Fibroblast of villous mesenchyme (primary cell): ENCODE measurements at regions not wholly inside any gene's neighbourhood (a gene's known extent, or its start where the extent isn't known, plus 50 kb on each side); places are given as distances from the start of the nearest gene placed in this dataset.

Experiments used
- DNase-seq: peaks from one replicate; pipeline ENCODE4 v3.0.0-alpha.2; 2010; ENCODE audit warnings: low read depth
- H3K4me3 ChIP-seq: 2 replicates; pipeline ENCODE4 v1.5.1; 2011; ENCODE audit warnings: low read depth, mild to moderate bottlenecking, low read length
- TF ChIP-seq, protein P1 (sequence below): IDR thresholded peaks from 2 replicates; pipeline ENCODE4 v1.5.1; 2012; ENCODE audit warnings: low read depth, mild to moderate bottlenecking, low read length; ENCODE audit not compliant: insufficient read depth

- DNase-seq, result no peak
Measured at GRCh38 chr17:77503293-77503655, 362.5 kb downstream of the SEC14L1 start.

GRCh38 chr17:77503916-77504651, 363.3 kb downstream of the SEC14L1 start:
- TF ChIP-seq, protein P1, sequence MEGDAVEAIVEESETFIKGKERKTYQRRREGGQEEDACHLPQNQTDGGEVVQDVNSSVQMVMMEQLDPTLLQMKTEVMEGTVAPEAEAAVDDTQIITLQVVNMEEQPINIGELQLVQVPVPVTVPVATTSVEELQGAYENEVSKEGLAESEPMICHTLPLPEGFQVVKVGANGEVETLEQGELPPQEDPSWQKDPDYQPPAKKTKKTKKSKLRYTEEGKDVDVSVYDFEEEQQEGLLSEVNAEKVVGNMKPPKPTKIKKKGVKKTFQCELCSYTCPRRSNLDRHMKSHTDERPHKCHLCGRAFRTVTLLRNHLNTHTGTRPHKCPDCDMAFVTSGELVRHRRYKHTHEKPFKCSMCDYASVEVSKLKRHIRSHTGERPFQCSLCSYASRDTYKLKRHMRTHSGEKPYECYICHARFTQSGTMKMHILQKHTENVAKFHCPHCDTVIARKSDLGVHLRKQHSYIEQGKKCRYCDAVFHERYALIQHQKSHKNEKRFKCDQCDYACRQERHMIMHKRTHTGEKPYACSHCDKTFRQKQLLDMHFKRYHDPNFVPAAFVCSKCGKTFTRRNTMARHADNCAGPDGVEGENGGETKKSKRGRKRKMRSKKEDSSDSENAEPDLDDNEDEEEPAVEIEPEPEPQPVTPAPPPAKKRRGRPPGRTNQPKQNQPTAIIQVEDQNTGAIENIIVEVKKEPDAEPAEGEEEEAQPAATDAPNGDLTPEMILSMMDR, result no peak
- no peak for DNase-seq
- no peak overlapping the region for H3K4me3 ChIP-seq

More at GRCh38 chr17:77503293-77503655, 362.5 kb downstream of the SEC14L1 start:
- TF ChIP-seq, protein P1, result no peak
- no peak overlapping the region for H3K4me3 ChIP-seq

DNA sequence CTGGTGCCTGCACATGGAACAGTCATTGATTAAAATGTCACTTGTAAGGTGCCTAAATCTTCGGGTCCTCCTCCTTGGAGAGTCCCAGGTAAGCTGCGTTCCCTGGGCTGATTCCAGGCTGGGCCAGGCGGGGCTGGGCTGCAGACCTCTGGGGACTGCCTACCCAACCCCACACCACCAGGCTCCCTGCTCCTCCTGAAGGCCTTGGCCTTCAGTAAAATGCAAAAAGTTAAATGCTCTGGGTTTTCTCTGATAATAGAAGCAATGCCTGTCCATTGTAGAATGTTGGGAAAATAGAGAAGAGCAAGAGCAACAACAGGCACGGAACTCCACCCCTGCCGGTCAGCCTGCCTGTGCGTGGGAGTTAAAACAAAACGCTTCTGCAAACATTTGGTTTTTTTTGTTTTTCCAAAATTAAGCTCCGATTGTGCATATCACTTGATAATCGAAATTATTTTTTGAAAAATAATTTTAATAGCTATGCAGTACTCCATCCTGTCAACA, 363.9 kb downstream of the SEC14L1 start:
- DNase-seq, result peak; percentile 35
- H3K4me3 ChIP-seq, result no peak overlapping the region
- TF ChIP-seq, protein P1, result no peak

DNA sequence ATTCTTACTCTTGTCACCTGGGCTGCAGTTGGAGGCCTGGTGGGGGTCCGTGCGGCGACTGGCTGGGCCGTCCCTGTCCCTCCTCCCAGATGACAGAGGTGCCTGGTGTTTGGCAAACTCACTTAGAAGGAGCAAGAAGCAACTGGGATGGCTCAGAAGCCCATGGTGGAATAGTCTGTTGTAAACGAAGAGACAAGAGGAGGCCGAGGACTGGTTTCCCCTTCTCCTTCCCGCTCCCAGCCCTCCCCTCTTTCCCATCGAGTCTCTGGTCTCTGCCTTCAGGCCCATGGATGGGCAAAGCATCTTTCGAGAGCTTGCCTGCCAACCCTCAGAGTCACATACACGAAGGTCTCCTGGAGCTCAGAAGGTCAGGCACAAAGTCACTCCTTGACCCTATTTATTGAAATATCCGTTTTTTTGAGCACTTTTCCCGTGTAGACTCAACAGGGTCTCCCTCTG, 364.4 kb downstream of the SEC14L1 start:
- TF ChIP-seq, protein P1, result no peak
- no peak for DNase-seq
- no peak overlapping the region for H3K4me3 ChIP-seq

DNA sequence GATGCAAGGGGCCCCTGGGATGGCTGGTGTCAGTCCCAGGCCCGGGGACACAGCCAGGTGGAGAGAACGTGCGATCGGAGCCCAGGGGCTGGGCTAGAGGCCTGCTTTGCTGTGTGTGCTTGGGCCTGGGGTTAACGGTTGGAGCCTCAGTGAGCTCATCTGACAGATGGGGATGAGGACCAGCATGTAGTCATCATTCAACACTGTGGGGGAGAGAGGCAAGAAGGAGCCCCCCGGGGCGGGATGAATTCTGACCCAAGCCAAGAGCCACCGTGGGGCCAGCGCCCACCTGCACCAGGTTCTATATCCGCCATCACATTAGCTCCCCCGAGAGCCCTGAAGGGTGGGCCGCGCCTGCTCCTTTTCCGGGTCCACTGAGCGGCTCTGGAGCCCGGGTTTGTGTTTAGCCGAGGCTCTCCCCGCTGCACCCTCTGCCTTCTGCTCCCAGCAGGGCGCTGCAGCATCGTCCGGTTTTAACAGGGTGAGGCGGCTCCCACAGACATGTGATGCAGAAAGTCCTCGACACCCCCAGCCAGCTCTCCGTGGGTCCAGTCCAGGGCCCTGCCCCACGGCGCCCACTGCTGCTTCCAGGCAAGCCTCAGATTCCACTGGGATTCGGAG, 365.7 kb downstream of the SEC14L1 start:
- no peak overlapping the region for H3K4me3 ChIP-seq
- TF ChIP-seq, protein P1, result no peak
- no peak for DNase-seq

GRCh38 chr17:77507111-77507885, 366.5 kb downstream of the SEC14L1 start:
- DNase-seq, result no peak
- TF ChIP-seq, protein P1, result no peak
- no peak overlapping the region for H3K4me3 ChIP-seq
